ENCODE measurements at regions not wholly inside any gene's neighbourhood (a gene's known extent, or its start where the extent isn't known, plus 50 kb on each side); places are given as distances from the start of the nearest gene placed in this dataset.
"Not testable (repeated sequence)": the region's sequence is repeated elsewhere in the genome, so short reads cannot be mapped to it uniquely, and the experiment has no call there.

GRCh38 chr3:127520993-127521392 lies 69.5 kb downstream of the TPRA1 start:
- no peak for DNase-seq

- no peak for DNase-seq
These were observed 72.0 kb downstream of the TPRA1 start for GRCh38 chr3:127518456-127519081.

- DNase-seq: no peak
These were observed 78.3 kb downstream of the TPRA1 start for GRCh38 chr3:127512256-127512655.

- no peak for DNase-seq
These were observed 89.4 kb downstream of the TPRA1 start for GRCh38 chr3:127501177-127501576.

- no peak for DNase-seq
These were observed 92.9 kb downstream of the TPRA1 start for GRCh38 chr3:127497676-127498075.

- DNase-seq: no peak
These were observed 93.4 kb downstream of the TPRA1 start for GRCh38 chr3:127497166-127497565.

GRCh38 chr3:127495821-127496655 lies 94.5 kb downstream of the TPRA1 start:
- no peak for DNase-seq

GRCh38 chr3:127493924-127494646 lies 96.4 kb downstream of the TPRA1 start:
- DNase-seq: no peak

- no peak for DNase-seq
These were observed 98.1 kb downstream of the TPRA1 start for GRCh38 chr3:127492426-127492825.

- no peak for DNase-seq
These were observed 98.6 kb downstream of the TPRA1 start for GRCh38 chr3:127491909-127492308.

- no peak for DNase-seq
These were observed 99.2 kb downstream of the TPRA1 start for GRCh38 chr3:127491323-127491722.

- DNase-seq: not testable (repeated sequence)
These were observed 99.6 kb downstream of the TPRA1 start for GRCh38 chr3:127491024-127491305.

GRCh38 chr3:127490271-127491023 lies 100.1 kb downstream of the TPRA1 start:
- DNase-seq: no peak

- no peak for DNase-seq
These were observed 101.2 kb downstream of the TPRA1 start for GRCh38 chr3:127489357-127489756.

- no peak for DNase-seq
These were observed 101.8 kb downstream of the TPRA1 start for GRCh38 chr3:127488740-127489139.

GRCh38 chr3:127488141-127488672 lies 102.3 kb downstream of the TPRA1 start:
- no peak for DNase-seq

- DNase-seq: no peak
These were observed 103.3 kb downstream of the TPRA1 start for GRCh38 chr3:127487196-127487595.

- no peak for DNase-seq
These were observed 104.1 kb downstream of the TPRA1 start for GRCh38 chr3:127486321-127486944.

- DNase-seq: no peak
These were observed 105.0 kb downstream of the TPRA1 start for GRCh38 chr3:127485396-127486170.

- DNase-seq: no peak
These were observed 105.7 kb downstream of the TPRA1 start for GRCh38 chr3:127484601-127485388.

All from effector CD8-positive, alpha-beta T cell (primary cell).